Activated CD4-positive, alpha-beta memory T cell treated with anti-CD3 and anti-CD28 coated beads for 36 hours (primary cell): ENCODE measurements at regions not wholly inside any gene's neighbourhood (a gene's known extent, or its start where the extent isn't known, plus 50 kb on each side); places are given as distances from the start of the nearest gene placed in this dataset.
"Not testable (repeated sequence)": the region's sequence is repeated elsewhere in the genome, so short reads cannot be mapped to it uniquely, and the experiment has no call there.

Experiments
- CTCF ChIA-PET: fragments of 350-600 bp; sonication (Branson Sonifier 250); formaldehyde crosslinking; loops from one replicate; lab custom pipeline; 2021; ENCODE audit warnings: antibody characterized with exemption, inconsistent platforms; lab: Charles Lee
- POLR2A ChIA-PET: fragments of 350-600 bp; sonication (Branson Sonifier 250); formaldehyde crosslinking; loops from one replicate; lab custom pipeline; 2021; ENCODE audit warnings: antibody characterized with exemption; lab: Charles Lee
- DNase-seq: peaks from one replicate; pipeline ENCODE4 v3.0.0-alpha.2; 2020
- H3K27ac Mint-ChIP-seq: one replicate; pipeline ENCODE4 v1.8.0; 2021; ENCODE audit warnings: mixed read lengths
- H3K27me3 Mint-ChIP-seq: one replicate; pipeline ENCODE4 v1.8.0; 2021; ENCODE audit warnings: mixed read lengths
- H3K36me3 Mint-ChIP-seq: one replicate; pipeline ENCODE4 v1.8.0; 2021; ENCODE audit warnings: mixed read lengths
- H3K4me1 Mint-ChIP-seq: one replicate; pipeline ENCODE4 v1.8.0; 2021; ENCODE audit warnings: low read depth, mixed read lengths
- H3K4me3 Mint-ChIP-seq: one replicate; pipeline ENCODE4 v1.8.0; 2021; ENCODE audit warnings: mild to moderate bottlenecking, mixed read lengths
- H3K9me3 Mint-ChIP-seq: one replicate; pipeline ENCODE4 v1.8.0; 2021; ENCODE audit warnings: mixed read lengths
- intact Hi-C: fragments of 100-400 bp; cut with micrococcal nuclease; formaldehyde crosslinking; loops from one replicate; pipeline ENCODE4 v1.15.1; 2023

GRCh38 chr2:55124682-55125081 is 74.4 kb upstream of the RTN4 start:
- H3K36me3 Mint-ChIP-seq, POLR2A ChIA-PET, DNase-seq, intact Hi-C loops, H3K9me3 Mint-ChIP-seq, H3K27me3 Mint-ChIP-seq, CTCF ChIA-PET, H3K4me1 Mint-ChIP-seq, H3K4me3 Mint-ChIP-seq, H3K27ac Mint-ChIP-seq: not testable (repeated sequence)

GRCh38 chr2:55123851-55124269 is 73.6 kb upstream of the RTN4 start:
- no peak overlapping the region for H3K4me3 Mint-ChIP-seq
- POLR2A ChIA-PET: no interaction called here
- H3K27ac Mint-ChIP-seq: no peak overlapping the region
- no peaks in the 10 kb centered on the region for H3K4me1 Mint-ChIP-seq
- intact Hi-C loops: no loop called here
- H3K36me3 Mint-ChIP-seq: no peaks in the 10 kb centered on the region
- no peaks in the 10 kb centered on the region for H3K27me3 Mint-ChIP-seq
- CTCF ChIA-PET: no interaction called here
- H3K9me3 Mint-ChIP-seq: no peaks in the 10 kb centered on the region
- no peak for DNase-seq

GRCh38 chr2:55120634-55121359 is 70.5 kb upstream of the RTN4 start:
- Mint-ChIP-seq H3K4me3 (no peak overlapping the region), H3K4me1 (peaks cover 2% of the 10 kb centered on the region), H3K36me3 (no peaks in the 10 kb centered on the region), H3K27ac (no peak overlapping the region), H3K9me3 (no peaks in the 10 kb centered on the region), H3K27me3 (no peaks in the 10 kb centered on the region)
- no peak for DNase-seq
- ChIA-PET POLR2A (no interaction called here), CTCF (interaction anchor here (1.6 kb wide), 1 partner anchor 12 kb away, joined by 3 read pairs; no protein-coding TSS in a partner anchor)
- intact Hi-C loops: no loop called here

- Mint-ChIP-seq H3K4me1 (peaks cover 2% of the 10 kb centered on the region), H3K4me3 (no peak overlapping the region), H3K36me3 (no peaks in the 10 kb centered on the region), H3K27ac (no peak overlapping the region), H3K9me3 (no peaks in the 10 kb centered on the region), H3K27me3 (no peaks in the 10 kb centered on the region)
- intact Hi-C loops: no loop called here
- CTCF ChIA-PET: interaction anchor here (1.2 to 1.6 kb wide), 2 partner anchors 11 to 49 kb away, joined by 3 to 4 read pairs; no protein-coding TSS in a partner anchor
- DNase-seq: no peak
- POLR2A ChIA-PET: no interaction called here
Measured at GRCh38 chr2:55119711-55120487, 69.6 kb upstream of the RTN4 start.

GRCh38 chr2:55118643-55119083 is 68.4 kb upstream of the RTN4 start:
- no peaks in the 10 kb centered on the region for H3K27me3 Mint-ChIP-seq
- ChIA-PET POLR2A (no interaction called here), CTCF (interaction anchor here (1.2 kb wide), 1 partner anchor 50 kb away, joined by 4 read pairs; no protein-coding TSS in a partner anchor)
- DNase-seq: no peak
- intact Hi-C loops: no loop called here
- H3K9me3 Mint-ChIP-seq: no peaks in the 10 kb centered on the region
- no peak overlapping the region for H3K27ac Mint-ChIP-seq
- peaks cover 2% of the 10 kb centered on the region for H3K4me1 Mint-ChIP-seq
- no peak overlapping the region for H3K4me3 Mint-ChIP-seq
- H3K36me3 Mint-ChIP-seq: no peaks in the 10 kb centered on the region

GRCh38 chr2:55116966-55117365 is 66.7 kb upstream of the RTN4 start:
- Mint-ChIP-seq H3K4me3 (no peak overlapping the region), H3K9me3 (no peaks in the 10 kb centered on the region), H3K27ac (no peak overlapping the region), H3K4me1 (peaks cover 2% of the 10 kb centered on the region), H3K27me3 (no peaks in the 10 kb centered on the region), H3K36me3 (no peaks in the 10 kb centered on the region)
- CTCF ChIA-PET: no interaction called here
- DNase-seq: no peak
- POLR2A ChIA-PET: no interaction called here
- intact Hi-C loops: no loop called here

GRCh38 chr2:55116598-55116964 is 66.3 kb upstream of the RTN4 start:
- Mint-ChIP-seq H3K9me3 (no peaks in the 10 kb centered on the region), H3K4me1 (peaks cover 2% of the 10 kb centered on the region), H3K27ac (no peak overlapping the region), H3K36me3 (no peaks in the 10 kb centered on the region), H3K4me3 (no peak overlapping the region), H3K27me3 (no peaks in the 10 kb centered on the region)
- ChIA-PET CTCF (no interaction called here), POLR2A (no interaction called here)
- intact Hi-C loops: no loop called here
- no peak for DNase-seq

GRCh38 chr2:55115761-55116597 is 65.7 kb upstream of the RTN4 start:
- H3K4me3 Mint-ChIP-seq: no peak overlapping the region
- ChIA-PET CTCF (interaction anchor here (0.7 kb wide), 1 partner anchor 18 kb away, joined by 3 read pairs; no protein-coding TSS in a partner anchor), POLR2A (interaction anchor here (0.7 kb wide), 1 partner anchor 11 kb away, joined by 3 read pairs; no protein-coding TSS in a partner anchor)
- H3K27me3 Mint-ChIP-seq: no peaks in the 10 kb centered on the region
- DNase-seq: no peak
- no peaks in the 10 kb centered on the region for H3K9me3 Mint-ChIP-seq
- H3K36me3 Mint-ChIP-seq: no peaks in the 10 kb centered on the region
- peaks cover 2% of the 10 kb centered on the region for H3K4me1 Mint-ChIP-seq
- no peak overlapping the region for H3K27ac Mint-ChIP-seq
- intact Hi-C loops: no loop called here

- ChIA-PET CTCF (interaction anchor here (0.9 kb wide), 1 partner anchor 63 kb away, joined by 3 read pairs; no protein-coding TSS in a partner anchor), POLR2A (no interaction called here)
- intact Hi-C loops: no loop called here
Measured at GRCh38 chr2:55114597-55114996, 64.3 kb upstream of the RTN4 start.

GRCh38 chr2:55114082-55114481 is 63.8 kb upstream of the RTN4 start:
- POLR2A ChIA-PET: no interaction called here
- Mint-ChIP-seq H3K4me3 (no peak overlapping the region), H3K27ac (no peak overlapping the region), H3K4me1 (peaks cover 2% of the 10 kb centered on the region), H3K27me3 (no peaks in the 10 kb centered on the region), H3K36me3 (no peaks in the 10 kb centered on the region), H3K9me3 (no peaks in the 10 kb centered on the region)
- intact Hi-C loops: no loop called here
- CTCF ChIA-PET: no interaction called here
- no peak for DNase-seq

More at GRCh38 chr2:55114597-55114996, 64.3 kb upstream of the RTN4 start:
- Mint-ChIP-seq H3K4me3 (no peak overlapping the region), H3K36me3 (no peaks in the 10 kb centered on the region), H3K27me3 (no peaks in the 10 kb centered on the region), H3K9me3 (no peaks in the 10 kb centered on the region), H3K27ac (no peak overlapping the region), H3K4me1 (peaks cover 2% of the 10 kb centered on the region)
- DNase-seq: no peak

GRCh38 chr2:55112229-55113031 is 62.2 kb upstream of the RTN4 start:
- Mint-ChIP-seq H3K27me3 (no peaks in the 10 kb centered on the region), H3K27ac (no peak overlapping the region), H3K9me3 (no peaks in the 10 kb centered on the region), H3K4me1 (no peaks in the 10 kb centered on the region), H3K36me3 (no peaks in the 10 kb centered on the region), H3K4me3 (no peak overlapping the region)
- ChIA-PET POLR2A (no interaction called here), CTCF (no interaction called here)
- intact Hi-C loops: no loop called here
- DNase-seq: no peak
